Kasumi-1 (cell line): ENCODE measurements at regions not wholly inside any gene's neighbourhood (a gene's known extent, or its start where the extent isn't known, plus 50 kb on each side); places are given as distances from the start of the nearest gene placed in this dataset.

Experiments used
- DNase-seq, 2 experiments: peaks; one replicate each; lab custom pipeline; 2025; lab: John Stamatoyannopoulos, UW

DNA sequence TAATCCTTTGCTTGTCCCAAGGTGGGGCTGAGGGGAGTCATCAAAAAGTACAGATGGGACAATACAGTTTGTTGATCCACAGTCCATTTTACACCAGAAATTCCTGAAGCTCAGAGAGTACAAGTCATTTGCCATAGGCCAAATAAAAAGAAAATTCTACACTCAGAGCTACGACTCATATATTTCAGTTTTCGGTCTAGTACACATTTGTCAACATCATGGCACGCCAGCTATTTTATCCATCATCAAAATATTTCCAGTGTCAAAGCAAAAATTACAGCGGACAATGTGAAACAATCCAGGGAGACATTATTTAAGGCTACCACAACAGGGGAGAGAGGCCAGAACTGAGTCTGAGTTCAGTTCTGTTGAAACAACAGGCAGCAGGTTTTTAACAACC lies 587.5 kb upstream of the DSEL start:
- no peak for DNase-seq

DNA sequence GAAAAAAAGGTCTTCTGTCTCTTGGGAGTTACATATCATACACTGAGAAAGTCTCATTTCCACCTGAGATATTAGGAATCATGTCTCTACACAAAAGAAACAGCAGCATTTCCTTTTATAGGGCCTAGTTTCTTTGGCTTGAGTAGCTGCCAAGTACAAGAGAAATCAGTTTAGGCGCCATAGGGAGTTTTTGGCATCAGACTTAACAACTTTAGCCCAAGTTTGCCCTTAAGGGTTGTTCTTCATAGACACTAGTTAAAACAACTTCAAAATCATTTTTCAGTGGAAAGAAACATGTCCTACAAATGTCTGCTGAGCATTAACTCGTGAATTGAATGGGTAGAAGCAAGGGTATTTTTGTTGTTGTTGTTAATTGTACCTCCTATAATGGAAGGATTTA lies 587.0 kb upstream of the DSEL start:
- no peak for DNase-seq

DNA sequence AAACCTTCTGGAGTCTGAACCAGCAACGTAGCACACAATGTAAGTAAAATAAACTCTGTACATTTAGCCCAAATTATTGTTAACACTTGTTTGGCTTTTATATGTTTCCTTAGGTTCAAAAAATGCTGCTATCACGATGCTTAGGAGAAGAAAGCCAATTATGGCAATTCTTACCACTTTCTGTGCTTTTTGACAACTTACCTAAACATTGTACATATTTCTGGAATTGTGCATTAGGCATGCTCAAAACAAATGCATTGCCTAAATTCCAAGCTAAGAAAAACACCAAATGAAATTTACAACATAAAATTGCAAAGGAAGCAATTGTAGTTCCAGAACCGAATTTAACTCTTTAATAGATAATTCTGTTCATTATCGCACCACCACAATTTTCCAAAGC lies 585.6 kb upstream of the DSEL start:
- DNase-seq = no peak

DNA sequence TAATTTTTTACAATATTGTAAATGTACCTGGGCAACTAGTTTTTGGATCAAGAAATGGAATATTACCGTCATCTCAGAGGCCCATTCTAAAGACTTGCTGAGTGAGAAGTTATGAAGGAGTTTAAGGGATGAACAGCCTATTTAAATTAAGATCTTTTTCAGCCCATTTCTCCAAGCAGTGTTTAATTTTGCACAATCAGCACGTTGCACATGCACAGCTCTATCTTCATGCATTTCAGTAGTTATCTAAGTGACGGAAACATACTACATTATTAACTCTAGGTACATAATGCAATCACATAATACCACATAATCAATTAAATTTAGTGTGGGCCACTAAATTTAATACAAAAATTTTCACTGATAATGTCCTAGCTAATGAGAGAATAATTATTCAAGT lies 582.1 kb upstream of the DSEL start:
- DNase-seq = no peak

DNA sequence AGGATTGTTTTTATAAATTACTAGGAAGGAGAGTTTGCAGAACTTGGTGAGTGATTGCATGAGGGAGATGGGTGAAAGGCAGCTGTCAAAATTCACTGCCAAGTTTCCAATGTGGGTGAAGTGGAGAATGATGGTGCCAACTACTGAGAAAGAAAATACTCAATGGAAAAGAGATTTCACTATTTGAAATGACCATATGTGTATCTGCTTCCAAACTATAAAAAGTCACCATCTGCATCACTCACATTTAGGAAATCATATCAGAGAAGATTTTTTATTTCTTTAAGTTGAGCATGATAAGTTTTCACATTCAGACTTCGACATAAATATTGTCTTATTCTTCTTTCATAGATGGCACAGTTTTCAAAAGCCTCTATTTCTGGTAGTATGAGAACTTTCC lies 570.0 kb upstream of the DSEL start:
- DNase-seq = no peak

DNA sequence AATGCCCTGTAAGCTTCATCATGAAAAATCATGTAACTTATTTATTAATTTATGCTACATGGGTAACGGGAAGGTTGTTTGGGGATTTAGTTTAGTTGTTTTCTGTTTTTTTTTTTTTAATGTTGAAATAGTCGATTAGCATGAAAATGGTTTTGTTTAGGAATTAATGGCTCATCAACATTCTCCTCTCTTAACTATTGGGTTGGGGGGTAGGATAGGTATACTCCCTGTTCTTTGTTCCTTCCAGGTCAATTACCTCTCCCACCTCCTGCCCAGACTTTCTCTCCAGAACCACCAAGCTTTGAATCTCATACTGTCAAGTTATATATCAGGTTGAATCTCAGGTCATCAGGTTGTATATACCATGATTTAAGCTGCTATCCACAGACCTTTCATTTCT lies 568.7 kb upstream of the DSEL start:
- no peak for DNase-seq

DNA sequence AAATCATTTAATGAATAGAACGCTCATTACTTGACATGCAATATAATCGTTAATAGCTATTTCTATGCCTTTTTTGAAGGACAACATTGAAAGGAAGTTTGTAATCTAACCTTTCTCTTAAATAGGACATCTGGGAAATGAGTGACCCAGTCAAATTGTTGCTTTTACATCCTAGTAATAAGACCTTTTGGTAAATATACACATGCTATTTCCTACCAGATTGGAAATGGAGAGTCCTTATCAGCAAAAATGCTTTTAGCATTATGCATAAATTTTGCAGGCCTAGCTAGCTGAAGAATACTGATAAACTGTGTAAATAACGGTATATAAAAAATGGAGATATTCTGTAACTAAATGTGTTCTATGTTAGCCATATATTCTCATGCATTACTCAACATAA lies 567.3 kb upstream of the DSEL start:
- no peak for DNase-seq

DNA sequence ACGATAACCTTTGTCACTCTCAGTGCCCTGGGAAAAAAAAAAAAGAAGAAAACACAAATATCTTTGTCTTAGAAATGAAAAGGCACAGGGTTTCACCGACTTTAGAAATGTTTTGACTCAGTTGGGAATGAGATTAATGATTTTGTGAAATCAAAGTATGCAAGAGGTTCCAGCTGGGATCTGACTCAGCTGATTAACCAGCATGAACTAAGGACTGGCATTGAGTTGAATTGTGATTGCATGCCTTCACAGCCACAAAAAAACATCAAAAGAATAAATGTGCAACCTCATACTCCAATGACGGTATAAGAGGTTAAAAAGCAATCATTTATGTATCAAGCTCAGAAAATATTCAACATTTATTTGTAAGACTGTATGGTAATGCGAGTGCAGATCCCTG lies 566.6 kb upstream of the DSEL start:
- no peak for DNase-seq

DNA sequence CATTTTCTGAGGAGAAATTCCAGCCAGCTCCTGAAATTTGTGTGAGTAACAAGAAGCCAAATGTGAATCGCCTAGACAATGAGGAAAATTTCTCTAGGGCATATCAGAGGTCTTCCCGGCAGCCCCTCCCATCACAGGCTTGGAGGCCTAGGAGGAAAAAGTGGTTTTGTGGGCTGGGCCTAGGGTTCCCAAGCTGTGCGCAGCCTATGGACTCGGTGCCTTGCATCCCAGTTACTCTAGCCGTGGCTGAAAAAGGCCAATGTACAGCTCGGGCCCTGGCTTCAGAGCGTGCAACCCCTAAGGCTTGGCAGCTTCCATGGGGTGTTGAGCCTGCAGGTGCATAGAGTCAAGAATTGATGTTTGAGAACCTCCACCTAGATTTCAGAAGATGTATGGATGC lies 556.2 kb upstream of the DSEL start:
- DNase-seq = no peak

DNA sequence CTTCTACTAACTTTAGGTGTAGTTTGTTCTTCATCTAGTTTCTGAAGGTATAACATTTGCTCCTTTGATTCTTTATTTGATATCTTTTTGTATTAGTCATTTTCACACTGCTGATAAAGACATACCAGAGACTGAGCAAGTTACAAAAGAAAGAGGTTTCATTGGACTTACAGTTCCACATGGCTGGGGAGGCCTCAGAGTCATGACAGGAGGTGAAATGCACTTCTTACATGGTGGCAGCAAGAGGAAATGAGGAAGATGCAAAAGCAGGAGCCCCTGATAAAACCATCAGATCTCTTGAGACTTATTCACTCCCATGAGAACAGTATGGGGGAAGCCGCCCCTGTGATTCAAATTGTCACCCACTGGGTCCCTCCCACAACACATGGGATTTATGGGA lies 544.4 kb upstream of the DSEL start:
- no peak for DNase-seq

DNA sequence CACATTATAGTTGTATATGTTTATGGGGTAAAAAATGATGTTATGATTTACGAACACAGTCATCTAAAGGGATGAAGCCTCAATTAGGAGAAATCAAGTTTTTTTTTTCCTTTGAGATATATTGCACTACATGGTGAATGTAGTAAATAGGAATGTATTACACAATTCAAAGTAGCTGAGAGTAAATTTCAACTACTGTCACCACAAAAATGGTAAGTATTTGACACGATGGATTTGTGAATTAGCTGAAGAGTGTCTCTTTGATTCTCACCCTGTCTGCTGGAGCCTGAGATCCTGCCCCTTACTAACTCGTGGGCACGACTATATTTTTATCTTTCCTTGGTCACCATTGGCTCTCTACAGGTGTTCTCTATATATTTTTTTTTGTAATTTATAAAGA lies 540.4 kb upstream of the DSEL start:
- DNase-seq = no peak

DNA sequence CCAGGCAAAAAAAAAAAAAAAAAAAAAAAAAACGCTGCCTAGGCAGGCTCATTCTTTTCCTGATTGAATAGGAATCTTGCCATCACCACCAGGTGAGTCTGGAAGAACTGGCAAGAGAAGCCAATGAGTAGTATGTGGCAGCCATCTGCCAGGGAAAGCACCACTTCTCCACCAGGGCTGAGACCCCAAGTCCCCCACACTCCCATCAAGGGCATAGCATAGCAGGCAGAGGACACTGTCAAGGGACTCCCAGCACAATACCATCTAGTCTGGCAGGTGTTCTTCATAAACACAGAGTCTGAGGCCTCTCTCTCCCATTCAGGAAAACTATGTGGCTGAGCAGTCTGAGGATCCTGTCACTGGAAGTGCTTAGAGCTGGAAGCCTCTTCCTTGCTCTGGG lies 538.1 kb upstream of the DSEL start:
- no peak for DNase-seq

DNA sequence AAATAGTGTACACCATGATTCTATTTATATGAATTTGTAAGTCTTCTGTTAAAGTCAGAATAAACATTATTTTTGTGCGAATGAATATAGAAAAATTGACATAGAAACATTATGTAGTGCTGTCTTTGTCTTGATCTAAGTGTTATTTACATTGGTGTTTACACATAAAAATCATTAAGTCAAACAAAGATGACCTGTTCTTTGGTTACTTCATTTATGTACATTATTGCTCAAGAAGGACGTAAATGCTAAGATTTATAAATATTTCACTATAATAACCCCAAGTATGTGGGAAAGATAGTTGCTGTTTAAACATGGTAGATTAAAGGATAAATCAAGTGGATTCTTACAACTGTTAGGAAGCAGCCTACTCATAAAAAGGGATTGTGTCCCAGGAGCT lies 536.8 kb upstream of the DSEL start:
- DNase-seq = no peak

DNA sequence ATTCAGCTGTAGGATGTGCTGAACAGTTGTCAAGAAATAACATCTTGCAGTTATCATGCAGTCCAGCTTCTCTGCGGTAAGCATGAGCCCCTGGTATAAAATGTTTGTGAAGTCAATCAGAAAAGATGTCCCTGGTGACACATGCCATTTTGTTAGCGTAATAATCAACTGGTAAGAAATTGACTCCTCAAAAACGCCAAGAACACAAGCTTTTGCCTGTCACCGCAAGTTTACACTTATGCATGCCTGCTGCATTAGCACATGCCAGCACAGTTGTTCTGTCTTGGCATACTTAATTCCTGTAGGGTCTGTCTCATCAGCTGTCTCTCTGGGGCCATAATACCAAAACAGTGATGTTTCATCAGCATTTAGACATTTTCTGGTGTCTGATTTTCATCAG lies 524.8 kb upstream of the DSEL start:
- DNase-seq = no peak

DNA sequence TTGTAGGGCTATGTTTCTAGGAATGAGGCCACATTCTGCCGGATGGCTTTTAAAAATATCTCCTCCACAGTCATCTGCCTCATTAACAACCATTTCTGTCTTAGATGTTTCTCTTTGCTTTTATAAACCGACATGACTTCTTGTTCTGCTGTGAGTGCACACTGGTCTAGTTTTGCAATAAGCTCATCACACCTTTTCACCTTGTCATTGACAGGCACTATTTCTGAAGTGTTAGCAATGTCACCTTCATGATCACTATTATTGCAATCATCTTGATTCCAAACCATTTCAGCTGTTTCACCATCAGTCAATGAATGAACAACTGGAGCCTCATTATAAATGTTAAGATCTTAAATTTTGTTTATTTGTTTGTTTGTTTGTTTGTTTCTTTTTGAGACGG lies 523.7 kb upstream of the DSEL start:
- DNase-seq = no peak

DNA sequence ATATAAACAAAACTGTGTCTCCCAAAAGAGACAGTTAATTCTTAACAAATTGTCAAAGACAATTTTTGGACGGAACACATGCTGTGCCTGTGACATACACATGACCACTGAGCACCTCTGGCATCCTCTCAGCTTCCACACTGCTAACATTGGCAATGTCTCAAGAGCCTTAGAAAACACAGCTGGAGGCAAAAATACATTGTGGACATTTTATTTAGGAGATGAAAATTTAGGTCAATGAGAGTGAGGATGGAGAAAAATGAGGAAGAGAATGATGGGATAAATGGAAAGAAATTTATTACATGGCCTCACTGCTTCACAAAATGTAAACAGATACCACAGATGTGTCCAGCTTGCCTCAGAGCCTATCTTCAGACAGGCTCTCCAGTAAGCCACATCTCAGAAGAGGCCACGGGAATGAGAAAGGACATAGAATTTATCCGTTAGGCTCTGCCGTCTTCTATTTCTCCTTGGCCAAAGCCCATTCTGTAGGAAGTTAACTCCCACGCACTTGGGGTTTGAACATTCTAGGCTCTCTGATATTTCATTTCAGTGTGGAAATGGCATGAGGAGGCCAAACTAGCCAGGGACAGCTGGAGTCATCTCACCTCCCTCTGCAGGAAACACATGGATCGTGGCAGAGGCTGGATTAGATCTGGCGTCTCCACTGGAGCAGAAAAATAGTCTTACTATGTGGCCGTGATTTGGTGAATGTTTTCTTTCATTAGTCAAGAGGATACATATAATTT lies 519.4 kb upstream of the DSEL start:
- DNase-seq = no peak

DNA sequence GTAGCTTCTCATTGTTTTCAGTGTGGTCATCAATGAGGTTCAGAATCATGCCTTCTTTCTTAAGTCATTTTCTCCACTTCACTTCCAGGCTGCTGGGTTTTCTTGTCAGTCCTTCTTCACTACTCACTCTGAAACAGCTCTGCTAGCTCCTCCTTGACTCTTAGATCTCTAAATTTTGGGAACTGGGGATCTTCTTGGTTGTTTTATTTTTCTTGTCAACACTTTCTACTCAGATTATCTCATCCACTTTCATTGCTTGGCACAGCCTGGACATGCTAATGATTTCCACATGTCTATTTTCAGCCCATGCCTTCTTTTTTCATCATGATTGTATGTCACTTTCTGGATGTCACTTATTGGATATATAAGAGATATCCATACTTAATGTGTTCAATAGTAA lies 517.8 kb upstream of the DSEL start:
- no peak for DNase-seq

DNA sequence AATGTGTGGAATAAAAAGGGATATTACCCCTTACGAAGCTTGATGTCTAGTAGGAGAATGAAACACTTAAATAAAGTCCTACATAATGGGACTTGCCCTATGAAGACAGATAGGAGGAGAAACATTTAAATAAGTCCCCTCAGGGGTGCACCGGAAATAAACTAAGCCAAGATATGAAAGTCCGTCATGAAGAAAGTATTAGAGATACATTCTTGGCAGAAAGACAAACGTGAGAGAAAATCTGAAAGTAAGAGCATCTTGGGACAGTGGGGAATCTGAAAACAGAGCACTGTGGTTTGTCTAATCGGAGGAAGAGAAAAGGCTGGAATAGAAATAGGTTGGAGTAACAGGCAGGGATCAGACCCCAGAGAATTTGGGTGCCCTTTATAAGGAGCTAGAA lies 516.9 kb upstream of the DSEL start:
- no peak for DNase-seq

DNA sequence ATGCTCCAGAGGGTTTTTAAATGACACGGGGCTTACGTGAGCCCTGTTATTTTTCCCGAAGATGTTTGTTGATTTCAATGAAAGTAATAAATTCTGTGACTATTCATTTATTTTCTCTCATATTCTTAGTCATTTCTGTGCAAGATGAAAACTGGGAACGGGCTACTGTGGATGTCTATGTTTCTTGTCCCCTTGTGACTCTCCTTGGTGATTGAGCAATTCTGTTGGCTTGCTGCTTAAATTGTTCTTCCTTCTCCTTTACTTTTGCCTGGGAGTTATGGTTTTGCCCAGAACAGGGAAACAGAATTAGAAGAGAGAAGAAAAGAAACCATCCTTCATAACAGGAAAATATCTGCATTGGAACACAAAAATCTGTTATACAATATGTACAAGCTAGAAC lies 508.2 kb upstream of the DSEL start:
- no peak for DNase-seq

DNA sequence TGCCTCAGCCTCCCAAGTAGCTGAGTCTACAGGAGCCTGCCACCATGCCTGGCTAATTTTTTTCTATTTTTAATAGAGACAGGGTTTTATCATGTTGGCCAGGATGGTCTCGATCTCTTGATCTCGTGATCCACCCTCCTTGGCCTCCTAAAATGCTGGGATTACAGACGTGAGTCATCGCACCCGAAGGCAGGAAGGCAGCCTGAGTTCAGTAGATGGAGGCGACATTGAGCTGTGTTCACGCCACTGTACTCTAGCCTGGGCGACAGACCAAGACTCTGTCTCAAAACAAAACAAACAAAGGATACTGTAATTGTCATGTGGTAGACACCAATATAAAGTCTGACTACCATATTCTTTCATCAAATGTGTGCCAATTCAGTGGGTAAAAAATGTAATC lies 500.9 kb upstream of the DSEL start:
- DNase-seq = no peak

DNA sequence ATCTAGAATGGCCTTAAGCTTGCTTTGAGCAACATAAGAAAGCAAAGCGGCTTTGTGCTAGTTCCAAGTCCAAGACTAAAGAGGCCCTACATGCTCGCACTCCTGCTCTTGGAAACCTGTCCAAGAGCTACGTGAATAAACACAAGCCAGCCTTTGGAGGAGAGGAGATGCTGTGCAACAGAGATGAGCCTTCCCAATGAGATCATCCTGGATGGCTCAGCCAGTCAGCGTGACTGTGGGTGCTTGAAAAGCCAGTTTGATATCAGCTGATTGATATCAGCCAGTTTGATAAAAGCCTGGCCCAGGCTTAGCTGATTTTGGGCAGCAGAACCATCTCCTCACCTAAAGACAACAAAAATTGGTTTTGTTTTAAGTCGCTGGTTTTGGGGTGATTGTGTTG lies 481.0 kb upstream of the DSEL start:
- no peak for DNase-seq

DNA sequence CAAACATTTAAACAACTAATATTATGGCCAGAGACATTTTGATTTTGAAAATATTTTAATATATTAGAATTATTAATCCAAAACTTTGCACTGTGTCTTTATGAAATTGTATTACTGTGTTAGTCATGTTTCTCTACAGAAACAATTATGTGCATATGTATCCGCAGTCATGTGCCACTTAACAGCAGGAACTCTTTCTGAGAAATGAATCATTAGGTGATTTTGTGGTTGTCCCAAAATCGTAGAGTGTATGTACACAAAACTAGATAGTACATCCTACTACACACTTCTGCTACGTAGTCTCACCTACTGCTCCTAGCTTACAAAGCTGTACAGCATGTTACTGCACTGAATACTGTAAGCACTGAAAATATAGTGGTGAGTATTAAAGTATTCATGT lies 479.2 kb upstream of the DSEL start:
- no peak for DNase-seq

DNA sequence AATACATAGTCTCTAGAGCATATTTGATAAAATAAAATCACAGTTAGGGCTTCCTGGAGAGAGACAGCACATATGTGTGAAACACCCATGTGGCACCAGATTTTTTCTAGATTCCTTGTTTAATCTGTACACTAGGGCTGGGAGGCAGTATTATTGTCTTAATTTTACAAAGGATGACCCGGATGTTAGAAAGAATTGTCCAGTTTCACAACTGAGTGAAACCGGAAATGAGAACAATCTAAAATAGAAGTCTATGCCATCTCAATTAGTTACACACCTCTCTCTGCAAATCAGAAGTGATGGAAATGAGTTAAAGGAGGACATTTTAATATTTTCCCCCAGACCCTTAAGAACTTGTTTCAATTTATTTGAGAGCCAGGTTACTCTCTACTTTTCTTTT lies 463.7 kb upstream of the DSEL start:
- no peak for DNase-seq

DNA sequence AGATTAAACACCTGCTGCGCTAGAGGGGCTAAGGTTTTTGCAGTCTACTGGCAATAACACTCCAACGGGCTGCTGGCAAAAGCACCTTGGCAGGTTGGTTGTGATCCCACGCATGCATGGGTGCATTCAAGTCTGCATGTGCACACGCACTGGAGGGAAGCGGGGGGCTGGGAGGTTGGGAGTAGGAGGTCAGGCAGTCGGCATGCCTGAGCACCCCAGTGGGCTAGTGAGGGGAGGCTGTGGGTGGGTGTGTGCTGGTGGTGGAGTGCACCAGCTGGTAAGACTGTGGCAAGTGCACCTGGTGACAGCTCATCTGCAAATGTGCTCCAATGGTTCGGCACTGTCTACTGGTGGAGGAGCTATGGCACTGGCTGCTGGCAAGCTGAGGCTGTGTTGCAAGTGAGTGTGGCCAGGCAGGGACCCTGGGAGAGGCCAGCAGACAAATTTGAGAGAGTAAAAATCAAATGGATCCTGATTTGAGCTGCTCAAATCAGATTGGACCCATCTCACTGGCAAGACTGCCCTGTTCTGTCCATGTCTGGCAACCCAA lies 460.6 kb upstream of the DSEL start:
- DNase-seq = no peak

DNA sequence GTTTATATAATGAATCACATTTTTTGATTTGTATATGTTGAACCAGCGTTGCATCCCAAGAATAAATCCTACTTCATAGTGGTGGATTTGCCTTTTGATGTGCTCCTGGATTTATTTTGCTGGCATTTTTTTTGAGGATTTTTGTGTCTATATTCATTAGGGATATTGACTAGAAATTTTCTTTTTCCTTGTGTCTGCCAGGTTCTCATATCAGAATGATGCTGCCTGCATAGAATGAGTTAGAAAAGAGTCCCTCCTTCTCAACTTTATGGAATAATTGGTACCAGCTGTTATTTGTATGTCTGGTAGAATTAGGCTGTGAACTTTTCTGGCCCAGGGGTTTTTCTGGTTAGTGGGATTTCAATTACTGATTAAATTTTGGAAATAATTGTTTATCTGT lies 457.4 kb upstream of the DSEL start:
- no peak for DNase-seq
